ENCODE measurements at regions not wholly inside any gene's neighbourhood (a gene's known extent, or its start where the extent isn't known, plus 50 kb on each side); places are given as distances from the start of the nearest gene placed in this dataset.

GRCh38 chr10:118439824-118440223, 97.7 kb upstream of the FAM204A start (continued):
- TF ChIP-seq ATF2 (CRISPR knock-in tag; IDR thresholded peaks at IDR 0.05), result no peak
- TF ChIP-seq C11orf30 (IDR thresholded peaks at IDR 0.05; ENCODE audit: low read depth), result no peak
- no peak for TF ChIP-seq PHTF2 (CRISPR knock-in tag; IDR thresholded peaks at IDR 0.05)
- no peak for TF ChIP-seq POLR3G (IDR thresholded peaks at IDR 0.05; ENCODE audit: extremely low read depth, insufficient read length, insufficient replicate concordance)
- TF ChIP-seq MAZ (CRISPR knock-in tag; conservative IDR thresholded peaks at IDR 0.05 in 1 of 2, IDR thresholded peaks at IDR 0.05 in 1 of 2), result no peak
- TF ChIP-seq ZNF785 (CRISPR knock-in tag; IDR thresholded peaks at IDR 0.05), result no peak

GRCh38 chr10:118436742-118437141, 94.6 kb upstream of the FAM204A start:
- no peaks in the 10 kb centered on the region for H3K9me3 ChIP-seq (replicated peaks; ENCODE audit: control insufficient read depth, insufficient read depth, low read depth, low read length)
- CTCF ChIA-PET (ENCODE audit: low intra/inter-chr PET ratio), result no interaction called here
- POLR2A ChIA-PET, result interaction anchor here (1.2 kb wide), 1 partner anchor 16 kb away, joined by 3 read pairs; no protein-coding TSS in a partner anchor
- no peaks in the 10 kb centered on the region for H3K36me3 ChIP-seq (ENCODE audit: control insufficient read depth, insufficient read depth, low read length)
- no peaks in the 10 kb centered on the region for H4K20me1 ChIP-seq (replicated peaks; ENCODE audit: control insufficient read depth, insufficient read depth, low read length)
- FAIRE-seq (no peak), ATAC-seq (no peak), DNase-seq (ENCODE audit: extremely low read depth in 1 of 4, low spot score in 3 of 4) (no peak)
- no peaks in the 10 kb centered on the region for H3K9me1 ChIP-seq (ENCODE audit: control insufficient read depth, insufficient read depth, low read length)
- H3K9ac ChIP-seq (ENCODE audit: insufficient read depth in 1 of 2, low read depth in 2 of 2, low read length in 2 of 2), result no peak overlapping the region
- WGBS (ENCODE audit: insufficient coverage, low coverage, missing lambda C conversion rate), result no CpG with 5 or more reads among the region's 1 CpG
- H3K27ac ChIP-seq (ENCODE audit: extremely low read depth, low read depth, low read length), result no peak overlapping the region
- no peaks in the 10 kb centered on the region for H3K27me3 ChIP-seq (ENCODE audit: control insufficient read depth in 2 of 2, insufficient read depth in 2 of 2, low read length in 2 of 2)
- in situ Hi-C loops (cut with MboI) (no loop called here), intact Hi-C loops (cut with micrococcal nuclease) (no loop called here)
- no peaks in the 10 kb centered on the region for H3K4me1 ChIP-seq (replicated peaks in 1 of 2; ENCODE audit: control insufficient read depth in 2 of 2, insufficient read depth in 2 of 2, low read length in 2 of 2)
- H3K4me2 ChIP-seq (ENCODE audit: insufficient read depth, low read length), result no peak overlapping the region
- BruUV-seq (replicated peaks), result no TSS peak
- H3K4me3 ChIP-seq, result no peak overlapping the region
- H3K79me2 ChIP-seq (ENCODE audit: control insufficient read depth, insufficient read depth, low read length), result no peaks in the 10 kb centered on the region
- no peak overlapping the region for H2AFZ ChIP-seq (ENCODE audit: low read depth, low read length)
- TF ChIP-seq DMBX1 (CRISPR knock-in tag; IDR thresholded peaks at IDR 0.05; ENCODE audit: borderline replicate concordance), result no peak
- TF ChIP-seq HMBOX1 (IDR thresholded peaks at IDR 0.05), result no peak
- no peak for TF ChIP-seq CHD4 (IDR thresholded peaks at IDR 0.05; ENCODE audit: insufficient read depth, insufficient replicate concordance, low read depth, low read length, poor library complexity, severe bottlenecking)
- no peak for TF ChIP-seq SMARCB1 (IDR thresholded peaks at IDR 0.05; ENCODE audit: insufficient read length, low read depth)
- TF ChIP-seq CREM (IDR thresholded peaks at IDR 0.05; ENCODE audit: low read depth), result no peak
- TF ChIP-seq SIX5 (IDR thresholded peaks at IDR 0.05; ENCODE audit: borderline replicate concordance in 1 of 2, insufficient read depth in 1 of 2, low read depth in 1 of 2, low read length in 2 of 2), result no peak
- TF ChIP-seq MCM2 (IDR thresholded peaks at IDR 0.05; ENCODE audit: low read depth), result no peak
- no peak for TF ChIP-seq ZNF12 (CRISPR knock-in tag; IDR thresholded peaks at IDR 0.05)
- TF ChIP-seq FIP1L1 (IDR thresholded peaks at IDR 0.05; ENCODE audit: low read depth, low read length, poor library complexity, severe bottlenecking), result no peak
- no peak for TF ChIP-seq RBM25 (IDR thresholded peaks at IDR 0.05; ENCODE audit: low read depth, low read length, severe bottlenecking)
- no peak for TF ChIP-seq PREB (CRISPR knock-in tag; IDR thresholded peaks at IDR 0.05)
- no peak for TF ChIP-seq ZNF224 (CRISPR knock-in tag; IDR thresholded peaks at IDR 0.05)
- TF ChIP-seq CCNT2 (IDR thresholded peaks at IDR 0.05; ENCODE audit: borderline replicate concordance, extremely low read depth, insufficient read length, low read depth, low read length), result no peak
- TF ChIP-seq KDM1A (IDR thresholded peaks at IDR 0.05), result no peak

All from K562 (cell line).